HUES48 (cell line): ENCODE measurements at regions not wholly inside any gene's neighbourhood (a gene's known extent, or its start where the extent isn't known, plus 50 kb on each side); places are given as distances from the start of the nearest gene placed in this dataset.

Source experiments
- H3K27ac ChIP-seq: one replicate; pipeline ENCODE4 v1.7.0; 2013; ENCODE audit warnings: low read depth, low read length, inconsistent platforms
- H3K27me3 ChIP-seq: 2 replicates; pipeline ENCODE4 v1.6.1; 2013; ENCODE audit warnings: mild to moderate bottlenecking, low read length; ENCODE audit not compliant: control insufficient read depth, insufficient read depth
- H3K36me3 ChIP-seq: 2 replicates; pipeline ENCODE4 v1.6.1; 2013; ENCODE audit warnings: low read length; ENCODE audit not compliant: control insufficient read depth, insufficient read depth
- H3K4me1 ChIP-seq: 2 replicates; pipeline ENCODE4 v1.6.1; 2013; ENCODE audit warnings: mild to moderate bottlenecking, low read length; ENCODE audit not compliant: control insufficient read depth, insufficient read depth
- H3K4me3 ChIP-seq: 2 replicates; pipeline ENCODE4 v1.5.1; 2013; ENCODE audit warnings: mild to moderate bottlenecking, low read depth, low read length
- H3K9ac ChIP-seq: 2 replicates; pipeline ENCODE4 v1.6.1; 2013; ENCODE audit warnings: mild to moderate bottlenecking, low read depth, low read length, moderate library complexity
- H3K9me3 ChIP-seq: 2 replicates; pipeline ENCODE4 v1.6.1; 2013; ENCODE audit warnings: low read length; ENCODE audit not compliant: control insufficient read depth, insufficient read depth

DNA sequence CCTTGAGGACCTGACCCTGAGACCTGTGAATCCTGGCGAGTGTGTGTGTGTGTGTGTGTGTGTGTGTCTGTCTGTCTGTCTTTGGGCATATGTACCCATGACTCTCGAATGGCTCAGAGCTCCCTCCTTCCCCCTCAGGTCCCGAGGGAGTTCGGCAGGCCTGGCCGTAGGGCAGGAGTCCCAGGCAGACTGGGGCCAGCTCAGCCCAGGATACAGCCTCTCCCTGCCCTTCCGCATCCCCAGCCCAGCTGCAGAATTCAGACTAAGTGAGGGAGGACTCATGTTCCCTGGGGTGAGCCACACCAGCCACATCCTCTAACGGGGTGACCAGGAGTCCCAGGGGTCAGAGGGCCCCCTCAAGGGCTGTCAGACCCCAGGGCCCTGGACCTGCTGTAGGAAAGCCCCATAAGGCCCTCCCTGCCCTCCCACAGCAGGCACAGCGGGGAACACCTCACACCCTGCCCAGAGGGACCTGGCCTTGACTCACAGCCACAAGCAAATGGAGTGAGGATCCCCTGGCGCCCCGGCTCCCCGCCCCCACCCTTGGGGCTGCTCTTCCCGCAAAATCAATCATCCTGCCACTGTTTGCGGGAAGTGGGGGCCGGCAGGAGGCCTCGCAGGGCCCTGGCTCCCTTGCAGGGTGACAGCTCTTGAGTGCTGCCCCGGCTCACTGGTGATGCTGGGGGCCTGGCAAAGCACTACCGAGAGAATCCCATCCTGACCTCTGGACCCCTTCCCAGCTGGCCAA, 101.7 kb upstream of the CASZ1 start:
- no peaks in the 10 kb centered on the region; the same call in 1 of the 2 replicates for H3K27me3 ChIP-seq
- H3K9me3 ChIP-seq, result no peaks in the 10 kb centered on the region
- H3K36me3 ChIP-seq, result no peaks in the 10 kb centered on the region
- H3K9ac ChIP-seq, result no peak overlapping the region
- peaks cover 25% of the 10 kb centered on the region for H3K4me1 ChIP-seq
- H3K4me3 ChIP-seq, result no peak overlapping the region
- H3K27ac ChIP-seq, result no peak overlapping the region

DNA sequence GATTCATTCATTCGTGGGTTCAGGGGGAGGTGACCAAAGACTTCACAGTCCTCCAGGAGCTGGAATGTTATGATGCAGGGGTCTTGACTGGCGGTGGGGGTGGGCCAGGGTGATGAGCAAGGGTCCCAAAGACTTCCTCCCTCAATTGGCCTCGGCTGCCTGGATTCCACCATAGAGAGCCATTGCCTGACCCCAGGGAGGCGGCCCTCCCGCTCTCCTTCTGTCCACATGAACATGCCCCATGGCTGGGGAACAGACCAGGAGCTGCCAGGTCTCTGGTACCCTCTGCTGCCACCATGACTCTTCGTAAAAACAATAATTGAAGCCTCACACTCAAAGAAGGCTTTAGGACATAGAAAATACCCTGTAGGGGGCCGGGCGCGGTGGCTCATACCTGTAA, 102.5 kb upstream of the CASZ1 start:
- Histone ChIP-seq H3K36me3 (no peaks in the 10 kb centered on the region), H3K4me1 (peaks cover 25% of the 10 kb centered on the region), H3K27ac (no peak overlapping the region), H3K9me3 (no peaks in the 10 kb centered on the region), H3K27me3 (no peaks in the 10 kb centered on the region; the same call in 1 of the 2 replicates), H3K4me3 (no peak overlapping the region), H3K9ac (no peak overlapping the region)

DNA sequence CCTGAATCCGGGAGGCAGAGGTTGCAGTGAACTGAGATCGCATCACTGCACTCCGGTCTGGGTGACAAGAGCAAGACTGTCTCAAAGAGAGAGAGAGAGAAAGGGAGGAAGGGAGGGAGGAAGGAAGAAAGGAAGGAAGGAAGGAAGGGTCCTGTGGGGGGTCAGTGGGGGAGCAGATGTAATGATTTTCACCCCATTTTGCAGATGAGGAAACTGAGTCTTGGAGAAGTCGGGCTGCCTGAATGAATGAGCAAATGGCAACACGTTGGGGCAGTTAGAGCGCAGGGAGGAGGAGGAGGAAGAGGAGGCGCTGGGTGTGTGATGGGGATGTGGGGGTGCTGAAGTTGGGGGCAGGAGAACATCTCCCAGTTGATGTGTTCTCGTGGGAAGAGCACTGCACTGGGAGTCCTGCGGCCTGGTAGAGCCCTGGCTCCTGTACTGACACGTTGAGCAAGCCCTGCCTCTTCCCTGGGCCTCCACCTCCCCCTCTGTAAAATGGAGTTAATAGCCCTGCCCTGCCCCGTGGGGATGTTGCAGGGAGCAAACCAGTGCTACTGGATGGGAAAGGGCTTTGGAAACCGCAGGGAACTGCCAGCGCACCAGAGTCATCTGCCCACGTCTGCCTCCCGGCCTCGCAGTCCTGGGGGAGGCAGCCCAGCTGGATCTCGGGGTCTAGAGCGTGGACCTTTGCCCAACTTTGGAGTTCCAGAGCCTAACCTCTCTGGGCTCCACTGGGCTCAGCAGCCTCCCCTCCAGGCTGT, 103.2 kb upstream of the CASZ1 start:
- H3K9ac ChIP-seq, result no peak overlapping the region
- H3K9me3 ChIP-seq, result no peaks in the 10 kb centered on the region
- H3K27ac ChIP-seq, result no peak overlapping the region
- H3K36me3 ChIP-seq, result no peaks in the 10 kb centered on the region
- H3K4me3 ChIP-seq, result no peak overlapping the region
- peaks cover 25% of the 10 kb centered on the region for H3K4me1 ChIP-seq
- no peaks in the 10 kb centered on the region; the same call in 1 of the 2 replicates for H3K27me3 ChIP-seq

DNA sequence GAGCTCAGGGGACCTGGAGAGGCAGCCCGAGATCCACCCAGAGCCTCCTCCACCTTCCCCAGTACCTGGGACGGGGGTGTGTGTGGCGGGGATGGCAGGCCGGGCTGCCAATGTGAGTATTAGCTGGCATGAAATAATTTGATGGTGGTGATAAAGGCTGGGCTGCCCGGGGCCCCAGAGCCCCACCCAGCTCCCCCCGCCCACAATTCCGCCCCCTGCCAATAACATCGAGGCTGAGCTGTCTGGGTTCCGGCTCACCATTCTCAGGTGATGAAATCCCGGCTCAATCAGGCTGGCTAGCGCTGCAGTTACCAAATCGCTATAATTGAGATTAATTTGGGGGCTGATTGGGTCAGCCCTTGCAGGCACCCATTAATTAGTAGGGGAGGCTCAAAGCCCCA, 103.8 kb upstream of the CASZ1 start:
- Histone ChIP-seq H3K27ac (no peak overlapping the region), H3K4me1 (peaks cover 25% of the 10 kb centered on the region), H3K4me3 (no peak overlapping the region), H3K36me3 (no peaks in the 10 kb centered on the region), H3K9me3 (no peaks in the 10 kb centered on the region), H3K9ac (no peak overlapping the region), H3K27me3 (no peaks in the 10 kb centered on the region; the same call in 1 of the 2 replicates)

DNA sequence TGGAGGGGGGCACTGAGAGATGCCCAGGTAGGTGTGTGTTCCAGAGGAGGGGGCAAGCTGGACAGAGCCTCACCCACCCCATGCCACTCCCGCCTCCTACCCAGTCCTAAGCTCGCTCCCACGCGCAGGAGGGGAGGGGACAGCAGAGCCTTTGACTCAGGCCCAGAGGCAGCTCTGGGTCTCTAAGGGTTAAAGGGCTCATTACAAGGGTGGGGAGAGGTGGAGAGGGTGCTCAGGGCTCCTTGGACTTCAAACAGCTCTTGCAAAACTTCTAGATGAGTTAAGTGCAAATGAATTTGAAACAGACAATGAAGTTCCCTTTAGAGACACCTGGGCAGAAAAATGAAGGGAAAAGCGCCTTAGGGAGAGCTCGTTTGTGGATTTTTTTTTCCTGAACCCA, 104.2 kb upstream of the CASZ1 start:
- no peak overlapping the region for H3K9ac ChIP-seq
- peak overlapping the region; percentile 46 for H3K27ac ChIP-seq

DNA sequence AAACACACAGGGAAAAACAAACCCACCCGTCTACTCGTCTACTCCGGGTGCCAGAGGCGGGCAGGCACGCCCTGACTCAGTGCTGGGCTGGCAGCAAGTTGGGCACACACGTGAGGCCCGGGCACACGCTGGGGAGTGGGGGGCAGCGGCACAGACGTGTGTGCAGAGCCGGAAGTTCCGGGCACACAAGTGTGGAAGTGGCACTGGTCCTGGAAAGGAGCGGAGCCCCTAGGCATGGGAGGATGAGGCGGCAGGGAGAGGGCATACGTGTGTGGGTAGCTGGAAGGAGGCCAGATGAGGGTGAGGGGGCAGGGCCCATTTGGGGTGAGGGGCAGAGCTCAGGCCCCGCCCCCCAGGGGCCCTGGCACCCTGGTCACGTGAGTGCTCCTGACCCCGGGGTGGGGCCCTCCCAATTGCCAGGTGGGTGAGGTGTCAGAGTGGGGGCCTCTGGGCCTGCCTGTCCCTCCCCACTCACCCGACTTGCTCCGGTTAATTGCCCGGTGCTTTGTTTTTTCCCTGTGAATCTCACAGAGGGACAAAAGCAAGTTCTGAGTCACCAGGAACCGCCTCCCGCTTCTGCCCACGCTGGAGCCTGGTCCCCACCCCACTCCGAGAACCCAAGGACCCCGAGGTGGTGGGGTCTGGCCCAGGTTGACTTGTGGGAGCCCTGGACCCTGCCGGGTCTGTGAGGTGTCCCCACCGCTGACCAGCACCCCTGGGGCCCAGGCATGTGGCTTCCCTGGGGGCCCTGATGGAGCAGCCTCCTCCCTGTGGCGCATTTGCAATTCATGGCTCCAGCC, 104.8 kb upstream of the CASZ1 start:
- peaks cover 25% of the 10 kb centered on the region for H3K4me1 ChIP-seq
- H3K9ac ChIP-seq, result no peak overlapping the region
- no peaks in the 10 kb centered on the region for H3K36me3 ChIP-seq
- H3K9me3 ChIP-seq, result no peaks in the 10 kb centered on the region
- H3K27ac ChIP-seq, result peak overlapping the region; percentile 46
- no peak overlapping the region for H3K4me3 ChIP-seq
- H3K27me3 ChIP-seq, result no peaks in the 10 kb centered on the region; the same call in 1 of the 2 replicates

More for the DNA sequence above, 104.2 kb upstream of the CASZ1 start:
- H3K27me3 ChIP-seq, result no peaks in the 10 kb centered on the region; the same call in 1 of the 2 replicates
- peaks cover 25% of the 10 kb centered on the region for H3K4me1 ChIP-seq
- no peaks in the 10 kb centered on the region for H3K36me3 ChIP-seq
- no peak overlapping the region for H3K4me3 ChIP-seq
- no peaks in the 10 kb centered on the region for H3K9me3 ChIP-seq

DNA sequence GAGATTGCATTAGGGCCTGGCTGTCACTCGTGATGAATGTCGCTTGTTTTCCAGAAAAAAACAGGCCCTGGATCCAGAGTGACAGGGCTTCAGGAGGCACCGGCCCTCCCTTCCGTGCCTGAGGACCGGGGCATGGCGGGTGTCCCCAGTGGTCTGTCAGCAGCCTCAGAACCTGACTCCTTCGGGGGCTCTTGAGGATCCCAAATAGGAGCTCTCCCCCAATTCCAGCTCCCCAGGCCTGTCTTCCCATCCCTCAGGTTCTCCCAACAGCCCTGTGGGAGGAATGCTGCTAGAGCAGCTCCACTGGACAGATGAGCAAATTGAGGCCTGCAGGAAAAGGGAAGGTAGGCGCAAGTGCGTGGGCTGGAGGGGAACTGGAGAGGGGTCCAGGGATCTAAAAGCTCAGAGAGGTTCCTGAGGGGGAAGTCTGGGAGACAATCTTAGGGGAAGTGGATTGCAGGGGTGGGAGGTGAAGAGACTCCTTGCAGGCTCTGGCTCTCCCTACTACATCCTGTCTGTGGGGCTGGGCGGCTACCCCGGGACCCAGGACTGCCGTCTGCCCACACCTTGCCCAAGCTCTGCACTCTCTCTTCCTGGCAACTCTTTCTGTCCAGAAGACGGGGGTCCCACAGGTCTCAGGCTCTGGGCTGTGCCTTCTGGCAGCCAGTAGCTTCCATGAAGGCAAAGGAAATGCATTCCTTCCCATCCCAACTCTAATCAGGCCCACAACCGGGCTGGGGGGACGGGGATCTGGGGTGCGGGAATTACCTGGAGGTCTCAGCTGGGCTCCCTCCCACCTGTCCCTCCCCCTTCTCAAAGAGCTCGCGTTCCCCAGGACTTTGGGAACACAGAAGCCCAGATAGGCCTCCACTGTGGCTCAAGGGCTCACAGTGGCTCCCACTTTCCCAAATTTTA, 105.7 kb upstream of the CASZ1 start:
- Histone ChIP-seq H3K36me3 (no peaks in the 10 kb centered on the region), H3K4me1 (peaks cover 28% of the 10 kb centered on the region), H3K27me3 (no peaks in the 10 kb centered on the region; the same call in 1 of the 2 replicates), H3K4me3 (no peak overlapping the region), H3K27ac (peak overlapping the region; percentile 46), H3K9me3 (no peaks in the 10 kb centered on the region), H3K9ac (no peak overlapping the region)

DNA sequence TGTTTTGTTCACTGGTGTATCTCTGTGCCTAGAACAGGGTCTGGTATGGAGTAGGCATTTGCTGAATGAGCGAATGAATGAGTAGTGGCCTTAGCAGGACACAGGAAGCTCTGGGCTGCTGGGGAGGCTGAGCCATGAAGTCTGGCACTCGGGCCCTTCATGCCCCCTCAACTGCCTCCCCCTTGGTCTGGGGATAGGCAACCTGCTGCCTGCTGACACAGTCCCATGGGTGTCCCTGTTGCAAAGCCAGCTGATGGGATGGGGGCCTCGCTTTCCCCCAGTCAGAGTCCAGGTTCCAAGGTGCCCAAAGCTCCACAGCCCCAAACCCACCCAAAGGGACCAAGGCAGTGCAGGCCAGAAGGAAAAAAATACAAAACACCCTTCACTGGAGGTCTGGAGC, 107.0 kb upstream of the CASZ1 start:
- no peaks in the 10 kb centered on the region; the same call in 1 of the 2 replicates for H3K27me3 ChIP-seq
- no peaks in the 10 kb centered on the region for H3K9me3 ChIP-seq
- H3K9ac ChIP-seq, result no peak overlapping the region
- peaks cover 35% of the 10 kb centered on the region for H3K4me1 ChIP-seq
- H3K27ac ChIP-seq, result no peak overlapping the region
- H3K4me3 ChIP-seq, result no peak overlapping the region
- no peaks in the 10 kb centered on the region for H3K36me3 ChIP-seq

DNA sequence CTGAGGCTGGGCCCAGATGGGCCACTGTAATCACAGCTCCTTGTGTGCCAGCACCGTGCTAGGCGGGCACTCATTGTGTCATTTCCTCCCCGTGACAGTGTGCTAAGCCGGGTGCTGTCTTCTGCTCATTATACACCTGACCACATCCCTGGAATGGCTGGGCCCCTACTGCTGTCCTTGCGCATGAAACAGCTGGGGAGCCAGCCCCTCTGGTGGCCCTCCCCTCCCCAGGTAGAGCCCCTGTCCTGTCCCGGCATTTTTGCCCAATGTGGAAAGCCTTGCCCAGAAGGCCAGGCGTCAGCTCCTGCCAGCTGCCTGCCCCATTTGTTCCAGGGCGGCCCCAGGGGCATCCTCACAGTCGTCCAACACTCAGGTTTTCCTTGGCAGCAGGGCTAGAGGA, 107.4 kb upstream of the CASZ1 start:
- Histone ChIP-seq H3K9ac (no peak overlapping the region), H3K9me3 (no peaks in the 10 kb centered on the region), H3K27me3 (no peaks in the 10 kb centered on the region; the same call in 1 of the 2 replicates), H3K4me3 (no peak overlapping the region), H3K4me1 (peaks cover 36% of the 10 kb centered on the region), H3K27ac (no peak overlapping the region), H3K36me3 (no peaks in the 10 kb centered on the region)
